Superior temporal gyrus (tissue), 1 donor: ENCODE measurements at regions not wholly inside any gene's neighbourhood (a gene's known extent, or its start where the extent isn't known, plus 50 kb on each side); places are given as distances from the start of the nearest gene placed in this dataset.

Experiments
- DNase-seq: peaks from one replicate; pipeline ENCODE4 v3.0.0-alpha.2; 2016; ENCODE audit errors: extremely low spot score

DNA sequence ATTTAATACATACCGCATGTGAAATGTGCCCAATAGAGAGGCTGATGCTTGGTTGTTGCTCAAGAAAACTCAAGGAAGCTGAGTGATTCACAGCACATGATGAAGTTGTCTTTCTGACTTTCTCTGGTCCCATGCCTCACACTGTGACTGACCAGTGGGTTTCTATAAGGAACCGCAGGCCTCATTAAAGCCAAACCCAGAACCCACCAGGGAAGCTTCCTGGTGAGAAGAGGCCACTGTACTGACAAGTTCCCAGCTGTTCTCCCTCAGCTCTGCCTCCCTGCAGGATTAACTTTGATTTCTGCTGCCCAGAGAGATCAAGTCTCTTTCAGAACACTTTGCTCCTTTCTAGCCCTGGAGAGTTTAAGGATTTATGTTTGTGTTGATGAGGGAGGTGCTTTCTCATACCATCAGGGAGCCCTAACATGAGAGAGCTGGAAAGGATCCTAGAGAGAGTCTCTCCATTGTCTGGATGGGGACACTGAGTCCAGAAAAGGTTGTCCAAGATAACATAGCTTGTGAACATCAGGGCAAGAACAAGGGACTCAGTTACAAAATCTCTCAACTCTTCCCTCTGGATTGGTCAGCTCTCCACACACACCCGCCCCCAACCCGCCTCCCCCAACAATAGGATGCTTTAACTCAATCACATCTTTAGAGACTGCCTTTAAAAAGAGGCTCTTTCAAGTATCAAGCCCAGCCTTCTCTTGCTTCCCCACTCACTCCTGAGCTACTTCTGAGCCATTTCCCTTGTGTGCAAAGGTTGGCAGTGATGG lies 303.2 kb upstream of the TLE3 start:
- no peak for DNase-seq

- no peak for DNase-seq
Measured at GRCh38 chr15:70399204-70399603, 301.5 kb upstream of the TLE3 start.

GRCh38 chr15:70398694-70399093 lies 301.0 kb upstream of the TLE3 start:
- no peak for DNase-seq

GRCh38 chr15:70396807-70397206 lies 299.1 kb upstream of the TLE3 start:
- DNase-seq = no peak

DNA sequence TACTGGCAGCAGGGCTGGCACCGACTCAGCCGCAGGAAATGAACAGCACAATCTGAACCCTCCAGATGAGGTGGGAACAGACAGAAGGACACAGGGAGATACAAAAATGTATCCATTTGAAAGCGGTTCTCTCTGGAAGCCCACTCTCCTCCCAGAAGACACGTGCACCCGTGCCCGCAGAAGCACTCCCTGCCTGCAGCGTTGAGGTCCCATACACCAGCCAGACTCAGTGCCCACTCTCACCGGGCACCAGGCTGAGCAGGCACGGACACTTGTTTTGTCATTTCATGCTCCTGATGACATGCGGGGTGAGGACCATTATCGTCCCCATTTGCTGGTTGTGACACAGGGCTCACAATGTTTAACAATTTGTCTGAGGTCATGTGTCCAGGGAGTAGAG lies 297.4 kb upstream of the TLE3 start:
- DNase-seq = no peak

GRCh38 chr15:70390723-70391122 lies 293.0 kb upstream of the TLE3 start:
- no peak for DNase-seq

- no peak for DNase-seq
Measured at GRCh38 chr15:70387993-70388392, 290.3 kb upstream of the TLE3 start.

- no peak for DNase-seq
Measured at GRCh38 chr15:70387081-70387480, 289.4 kb upstream of the TLE3 start.

GRCh38 chr15:70385711-70386110 lies 288.0 kb upstream of the TLE3 start:
- DNase-seq = no peak

DNA sequence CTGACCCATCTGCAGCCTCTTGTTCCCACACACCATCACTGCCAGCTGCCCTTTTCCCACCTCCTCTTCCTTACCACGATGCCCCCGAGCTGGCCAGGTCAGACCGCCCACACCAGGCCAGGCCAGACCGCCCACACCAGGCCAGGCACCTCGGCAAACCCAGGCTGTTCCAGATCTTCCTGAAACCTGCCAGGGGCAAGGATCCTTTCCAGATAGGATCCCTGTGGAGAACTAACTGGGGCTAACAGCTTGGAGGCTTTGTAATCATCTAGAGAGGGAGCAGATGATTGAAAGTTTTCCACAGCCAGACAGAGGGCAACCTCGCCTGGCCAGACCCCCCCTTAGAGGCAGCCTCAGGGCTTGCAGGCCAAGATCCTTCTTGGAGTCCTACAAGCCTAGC lies 287.3 kb upstream of the TLE3 start:
- DNase-seq = no peak

- no peak for DNase-seq
Measured at GRCh38 chr15:70383856-70384255, 286.1 kb upstream of the TLE3 start.

DNA sequence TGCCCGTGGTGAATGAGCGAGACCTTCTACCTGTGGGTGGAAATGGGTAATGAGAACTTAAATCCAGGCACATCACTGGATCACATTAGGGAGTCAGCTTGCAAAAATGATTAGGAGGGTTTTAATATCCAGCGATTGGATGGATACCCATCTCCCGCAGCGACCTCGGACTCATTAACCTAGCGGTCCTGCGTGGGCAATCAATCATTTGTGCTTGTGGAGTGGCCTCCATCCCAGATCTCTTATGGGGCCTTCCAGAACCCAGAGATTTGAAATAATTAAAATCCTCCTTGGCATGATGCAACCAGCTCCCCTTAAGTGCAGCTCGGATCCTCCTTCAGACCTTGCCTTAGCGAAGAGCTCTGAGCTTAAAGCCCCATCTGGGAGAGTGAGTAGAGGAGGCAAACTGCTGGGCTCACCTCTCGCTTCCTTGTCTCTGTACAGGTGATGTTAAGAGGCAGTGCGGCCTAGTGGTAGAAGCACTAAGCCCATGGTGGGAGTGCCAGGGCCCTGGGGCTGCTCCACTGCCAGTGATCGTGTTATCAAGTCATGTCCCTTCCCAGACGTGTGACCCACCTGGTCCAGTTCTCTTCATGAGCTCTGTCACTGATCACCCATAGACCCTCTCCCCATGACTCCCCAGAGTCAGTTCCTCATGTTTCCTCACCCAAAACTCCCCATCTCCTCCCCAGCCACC lies 285.2 kb upstream of the TLE3 start:
- no peak for DNase-seq

GRCh38 chr15:70382009-70382749 lies 284.5 kb upstream of the TLE3 start:
- DNase-seq = no peak

DNA sequence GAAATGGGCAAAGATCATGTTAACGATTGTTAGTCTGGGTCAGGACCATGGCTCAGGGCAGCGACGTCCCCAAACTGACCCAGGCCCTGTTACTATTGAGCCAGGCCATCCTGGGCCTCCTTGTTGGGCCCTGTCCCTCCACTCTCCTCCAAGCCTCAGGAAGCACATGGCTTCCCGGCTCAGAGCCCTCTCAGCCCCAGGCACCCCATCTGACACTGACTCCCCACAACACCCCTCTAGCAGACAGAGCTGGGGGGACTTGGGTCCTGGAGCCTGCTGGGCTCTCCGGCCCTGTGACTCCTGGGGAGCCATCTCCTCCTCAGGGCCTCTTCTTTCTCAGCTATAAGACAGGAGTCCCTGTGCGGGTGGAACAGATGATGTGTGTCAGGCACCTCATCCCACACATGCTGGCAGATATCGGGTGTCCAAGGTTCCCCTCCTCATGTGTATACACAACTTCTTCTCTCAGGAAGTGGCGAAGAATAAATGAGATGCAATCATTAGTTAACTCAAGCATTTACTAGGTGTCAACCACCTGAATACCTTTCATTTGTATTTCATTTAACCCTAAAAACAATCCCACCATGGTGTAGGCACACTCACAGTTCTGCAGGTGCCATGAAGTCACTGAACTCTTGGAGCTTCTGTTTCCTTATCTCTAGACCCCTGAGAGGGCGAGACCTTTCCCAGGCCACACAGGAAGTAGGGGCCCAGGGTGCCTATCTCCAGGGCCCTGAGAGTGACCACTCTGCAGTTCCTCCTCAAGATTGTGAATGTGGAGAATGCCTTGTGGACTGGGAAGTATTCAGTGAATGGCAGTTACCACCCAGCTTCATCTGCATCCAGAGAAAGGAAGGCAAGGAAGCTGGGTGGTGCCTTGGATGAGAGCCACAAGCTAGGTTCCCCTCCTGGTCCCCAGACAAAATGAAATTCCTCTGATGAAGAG lies 282.5 kb upstream of the TLE3 start:
- no peak for DNase-seq

DNA sequence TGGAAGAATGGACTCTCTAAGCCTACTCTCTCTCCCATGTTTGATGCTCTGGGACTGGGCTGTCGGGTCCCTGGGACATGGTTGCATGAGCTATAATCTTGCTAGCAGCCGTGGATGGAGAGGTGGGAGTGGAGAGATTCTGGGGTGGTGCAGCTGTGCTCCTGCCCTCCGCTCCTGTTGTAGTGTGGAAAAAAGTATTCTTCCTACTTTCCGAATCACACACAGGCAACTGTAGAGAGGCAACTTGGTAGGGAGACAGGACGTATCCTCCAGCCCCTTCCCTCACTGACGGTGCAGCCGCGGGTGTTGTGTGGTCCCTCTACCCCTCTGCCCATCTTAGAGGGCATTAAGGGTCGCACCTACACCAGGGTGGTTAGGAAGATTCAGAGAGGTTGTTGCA lies 281.4 kb upstream of the TLE3 start:
- DNase-seq = no peak

- no peak for DNase-seq
Measured at GRCh38 chr15:70378126-70379031, 280.7 kb upstream of the TLE3 start.

DNA sequence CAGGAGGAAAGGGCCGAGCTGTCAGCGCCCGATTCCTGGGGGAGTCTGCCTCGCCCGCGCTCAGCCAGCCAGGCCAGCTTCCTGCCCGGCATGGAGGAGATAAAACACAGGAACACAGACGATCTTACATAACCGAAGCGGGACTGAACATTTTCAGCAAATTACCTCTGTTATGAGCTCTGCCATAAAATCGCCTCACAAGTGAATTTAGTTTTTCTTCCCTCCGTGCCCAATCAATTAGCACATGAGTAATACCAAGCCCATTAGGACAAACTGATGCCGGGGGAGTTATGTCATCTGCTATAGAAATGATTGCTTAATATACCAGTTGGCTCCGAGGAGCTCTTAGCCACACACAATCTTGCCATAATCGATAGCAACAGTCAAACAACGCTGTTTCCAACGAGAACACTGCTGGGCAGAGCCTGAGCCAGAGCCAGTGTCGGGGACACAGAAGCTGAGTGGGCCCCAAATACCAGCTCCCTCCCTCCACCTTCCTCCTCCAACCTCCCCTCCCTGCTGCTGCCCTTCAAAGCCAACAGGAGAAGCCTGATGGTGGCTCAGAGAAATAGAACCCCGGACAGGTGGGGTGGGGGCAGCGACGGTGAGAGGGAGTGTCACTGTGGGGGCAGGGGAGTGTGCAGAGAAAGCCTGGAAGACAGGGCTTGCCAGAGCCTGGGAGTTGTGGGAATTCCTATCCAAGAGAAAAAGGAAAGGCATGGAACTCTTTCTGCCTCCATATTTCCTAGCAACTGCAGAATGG lies 279.4 kb upstream of the TLE3 start:
- peak; percentile 61 for DNase-seq

DNA sequence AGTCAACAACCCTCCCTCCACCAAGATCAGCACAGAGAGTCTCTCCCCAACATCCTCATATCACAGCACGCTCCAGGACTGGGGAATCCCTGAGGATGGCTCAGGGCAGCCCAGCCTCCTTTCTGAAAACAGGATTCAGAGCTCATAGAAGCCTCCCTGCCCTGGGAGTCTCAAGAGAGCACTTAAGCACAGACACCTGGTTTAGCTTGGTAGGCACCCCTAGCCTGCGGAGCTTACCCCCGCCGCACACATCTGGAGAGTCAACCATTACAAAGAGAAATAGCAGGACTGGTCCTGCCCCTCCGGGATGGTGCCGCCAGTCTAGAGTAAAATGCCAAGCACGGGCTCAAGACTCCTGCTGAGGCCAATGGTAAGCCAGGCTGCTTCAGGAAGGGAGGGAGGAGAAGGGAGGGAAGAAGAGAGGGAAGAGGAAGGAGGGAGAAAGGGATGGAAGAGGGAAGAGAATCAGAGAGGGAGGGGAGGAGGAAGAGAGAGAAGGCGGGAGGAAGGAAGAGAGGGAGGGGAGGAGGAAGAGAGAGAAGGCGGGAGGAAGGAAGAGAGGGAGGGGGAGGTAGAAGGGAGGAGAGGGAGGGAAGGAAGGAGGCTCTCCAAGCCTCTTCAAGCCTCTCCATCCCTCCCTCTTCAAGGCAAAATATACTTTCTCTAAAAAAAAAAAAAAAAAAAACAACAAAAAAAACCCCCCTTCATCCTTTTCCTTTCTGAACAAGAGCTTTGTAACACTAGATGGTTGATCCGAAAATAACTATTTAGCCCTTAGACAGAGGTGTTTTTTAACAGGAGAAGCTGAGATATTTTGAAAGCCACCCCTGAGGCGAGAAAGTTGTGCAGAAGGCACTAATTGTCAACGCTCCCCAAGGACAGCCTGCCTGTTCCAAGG lies 278.6 kb upstream of the TLE3 start:
- no peak for DNase-seq

DNA sequence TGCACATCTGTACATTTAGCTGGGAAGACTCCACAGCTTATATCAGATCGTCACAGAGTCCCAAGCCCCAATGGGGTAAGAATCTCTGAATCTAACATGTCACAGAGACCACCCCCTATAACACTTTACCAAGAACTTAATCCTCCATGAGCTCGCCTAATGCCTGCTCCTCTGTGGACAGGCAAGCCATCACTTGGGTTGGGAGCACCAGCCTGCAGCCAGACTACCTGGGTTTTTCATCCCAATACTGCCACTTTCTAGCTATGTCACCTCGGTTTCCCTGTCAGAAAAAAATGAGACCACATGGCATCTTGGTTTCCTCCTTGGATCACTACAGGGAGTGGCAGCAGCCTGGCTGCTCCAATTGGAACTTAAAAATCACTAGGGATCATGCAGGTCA lies 277.9 kb upstream of the TLE3 start:
- no peak for DNase-seq
